Parathyroid adenoma (tissue), 2 donors: ENCODE measurements at regions not wholly inside any gene's neighbourhood (a gene's known extent, or its start where the extent isn't known, plus 50 kb on each side); places are given as distances from the start of the nearest gene placed in this dataset.

Experiments used
- H2AFZ ChIP-seq: fragments of 300-600 bp; sonication (generic); one replicate; pipeline ENCODE4 v1.7.0; 2017; ENCODE audit warnings: antibody characterized with exemption, mild to moderate bottlenecking
- H3K27ac ChIP-seq: fragments of 300-600 bp; sonication (generic); one replicate; pipeline ENCODE4 v1.7.0; 2017
- H3K27me3 ChIP-seq: fragments of 300-600 bp; sonication (generic); one replicate; pipeline ENCODE4 v1.7.0; 2017; ENCODE audit warnings: low read length; ENCODE audit not compliant: control insufficient read depth, insufficient read depth
- H3K36me3 ChIP-seq: fragments of 300-600 bp; sonication (generic); one replicate; pipeline ENCODE4 v1.7.0; 2017; ENCODE audit warnings: low read length; ENCODE audit not compliant: control insufficient read depth, insufficient read depth
- H3K4me1 ChIP-seq: fragments of 300-600 bp; sonication (generic); one replicate; pipeline ENCODE4 v1.7.0; 2017; ENCODE audit warnings: control low read depth
- H3K4me2 ChIP-seq: fragments of 300-600 bp; sonication (generic); one replicate; pipeline ENCODE4 v1.7.0; 2017; ENCODE audit warnings: low read length
- H3K4me3 ChIP-seq: fragments of 300-600 bp; sonication (generic); one replicate; pipeline ENCODE4 v1.7.0; 2017; ENCODE audit warnings: low read depth, low read length
- H3K79me2 ChIP-seq: fragments of 300-600 bp; sonication (generic); one replicate; pipeline ENCODE4 v1.7.0; 2017; ENCODE audit warnings: control low read depth
- H3K9ac ChIP-seq: fragments of 300-600 bp; sonication (generic); one replicate; pipeline ENCODE4 v1.7.0; 2017; ENCODE audit warnings: mild to moderate bottlenecking
- H3K9me3 ChIP-seq: fragments of 300-600 bp; sonication (generic); one replicate; pipeline ENCODE4 v1.7.0; 2017; ENCODE audit warnings: low read length; ENCODE audit not compliant: control insufficient read depth
- CTCF ChIP-seq: fragments of 300-600 bp; sonication (generic); IDR thresholded peaks from one replicate; pipeline ENCODE4 v1.7.0; 2017; ENCODE audit warnings: antibody characterized with exemption, mild to moderate bottlenecking
- donor health status: primary hyperparathyroidism.

- no peak overlapping the region for H3K4me2 ChIP-seq
- no peak overlapping the region for H3K27ac ChIP-seq
- no peak overlapping the region for H3K4me3 ChIP-seq
- no peak overlapping the region for H3K9ac ChIP-seq
- H3K9me3 ChIP-seq, result no peaks in the 10 kb centered on the region
- no peaks in the 10 kb centered on the region for H3K36me3 ChIP-seq
- H3K79me2 ChIP-seq, result no peaks in the 10 kb centered on the region
- H3K4me1 ChIP-seq, result peaks cover 12% of the 10 kb centered on the region
- no peaks in the 10 kb centered on the region for H3K27me3 ChIP-seq
- H2AFZ ChIP-seq, result peak overlapping the region; percentile 47
- no peak for TF ChIP-seq CTCF
Measured at GRCh38 chr6:86857783-86858182, 79.5 kb upstream of the HTR1E start.

GRCh38 chr6:86856937-86857563 is 80.3 kb upstream of the HTR1E start:
- Histone ChIP-seq H3K79me2 (no peaks in the 10 kb centered on the region), H3K9ac (no peak overlapping the region), H3K27me3 (no peaks in the 10 kb centered on the region), H3K36me3 (no peaks in the 10 kb centered on the region), H3K9me3 (no peaks in the 10 kb centered on the region), H3K4me3 (no peak overlapping the region), H3K27ac (no peak overlapping the region), H2AFZ (peak overlapping the region; percentile 48), H3K4me1 (peaks cover 12% of the 10 kb centered on the region), H3K4me2 (no peak overlapping the region)
- peak; percentile 86 for TF ChIP-seq CTCF

- TF ChIP-seq CTCF, result no peak
- Histone ChIP-seq H3K27me3 (no peaks in the 10 kb centered on the region), H3K4me1 (peaks cover 12% of the 10 kb centered on the region), H2AFZ (peak overlapping the region; percentile 48), H3K36me3 (no peaks in the 10 kb centered on the region), H3K4me2 (no peak overlapping the region), H3K27ac (no peak overlapping the region), H3K9ac (no peak overlapping the region), H3K4me3 (no peak overlapping the region), H3K79me2 (no peaks in the 10 kb centered on the region), H3K9me3 (no peaks in the 10 kb centered on the region)
Measured at GRCh38 chr6:86856379-86856778, 80.9 kb upstream of the HTR1E start.

GRCh38 chr6:86848986-86849385 is 88.3 kb upstream of the HTR1E start:
- Histone ChIP-seq H3K4me1 (no peaks in the 10 kb centered on the region), H3K27me3 (no peaks in the 10 kb centered on the region), H2AFZ (no peak overlapping the region), H3K79me2 (no peaks in the 10 kb centered on the region), H3K9me3 (no peaks in the 10 kb centered on the region), H3K9ac (no peak overlapping the region), H3K27ac (no peak overlapping the region), H3K36me3 (no peaks in the 10 kb centered on the region), H3K4me2 (no peak overlapping the region), H3K4me3 (no peak overlapping the region)
- TF ChIP-seq CTCF, result no peak

- Histone ChIP-seq H3K9me3 (no peaks in the 10 kb centered on the region), H2AFZ (no peak overlapping the region), H3K4me1 (no peaks in the 10 kb centered on the region), H3K4me2 (no peak overlapping the region), H3K79me2 (no peaks in the 10 kb centered on the region), H3K27ac (no peak overlapping the region), H3K4me3 (no peak overlapping the region), H3K36me3 (no peaks in the 10 kb centered on the region), H3K9ac (no peak overlapping the region), H3K27me3 (no peaks in the 10 kb centered on the region)
- TF ChIP-seq CTCF, result no peak
Measured at GRCh38 chr6:86832686-86833085, 104.6 kb upstream of the HTR1E start.
